ENCODE measurements at regions not wholly inside any gene's neighbourhood (a gene's known extent, or its start where the extent isn't known, plus 50 kb on each side); places are given as distances from the start of the nearest gene placed in this dataset.

GRCh38 chr6:17047889-17048288 is 54.0 kb upstream of the STMND1 start:
- H3K36me3 ChIP-seq (ENCODE audit: control insufficient read depth in 1 of 2, insufficient read depth in 2 of 2, low read depth in 1 of 2, low read length in 2 of 2) = no peaks in the 10 kb centered on the region
- 93% methylated on average over 5 of the region's 5 CpGs for WGBS
- no peak overlapping the region for H4K91ac ChIP-seq (ENCODE audit: low read length)
- H3K79me1 ChIP-seq (replicated peaks; ENCODE audit: low read length, poor library complexity, severe bottlenecking) = no peaks in the 10 kb centered on the region
- no peaks in the 10 kb centered on the region for H3K9me3 ChIP-seq (ENCODE audit: control insufficient read depth, low read length)
- H3K27me3 ChIP-seq (ENCODE audit: control insufficient read depth in 1 of 2, insufficient read depth in 1 of 2, low read length in 2 of 2) = peaks cover 0 to 8% of the 10 kb centered on the region in 2 experiments
- no peak overlapping the region for H2AFZ ChIP-seq (ENCODE audit: low read depth, low read length)
- no peak overlapping the region for H2BK12ac ChIP-seq (ENCODE audit: low read length in 2 of 2)
- no peaks in the 10 kb centered on the region for H3K4me1 ChIP-seq (ENCODE audit: control insufficient read depth, insufficient read depth, low read depth, low read length)
- H3K23ac ChIP-seq (ENCODE audit: low read length in 2 of 2) = no peak overlapping the region
- H2BK5ac ChIP-seq (ENCODE audit: low read depth, low read length, poor library complexity, severe bottlenecking) = no peak overlapping the region
- H3K4me2 ChIP-seq (ENCODE audit: low read length, poor library complexity, severe bottlenecking) = no peak overlapping the region
- H3K4ac ChIP-seq (ENCODE audit: low read depth in 1 of 2, low read length in 2 of 2) = no peak overlapping the region
- H3K14ac ChIP-seq (ENCODE audit: low read length in 2 of 2) = no peak overlapping the region
- H3K9ac ChIP-seq (ENCODE audit: low read length) = no peak overlapping the region
- H2AK5ac ChIP-seq (ENCODE audit: low read length, severe bottlenecking) = no peak overlapping the region
- H4K8ac ChIP-seq (ENCODE audit: low read length) = no peak overlapping the region
- no peak for DNase-seq
- no peak overlapping the region for H2BK120ac ChIP-seq (ENCODE audit: low read depth, low read length)
- no peak overlapping the region for H2BK15ac ChIP-seq (ENCODE audit: low read depth, poor library complexity, severe bottlenecking)
- H3K4me3 ChIP-seq (ENCODE audit: insufficient read depth in 1 of 2, low read depth in 1 of 2, low read length in 2 of 2) = no peak overlapping the region
- H3K18ac ChIP-seq (ENCODE audit: low read depth in 1 of 2, low read length in 2 of 2) = no peak overlapping the region
- no peak overlapping the region for H3K27ac ChIP-seq (ENCODE audit: low read length, poor library complexity, severe bottlenecking)

- Histone ChIP-seq H3K79me1 (replicated peaks; ENCODE audit: low read length, poor library complexity, severe bottlenecking) (no peaks in the 10 kb centered on the region), H2BK12ac (ENCODE audit: low read length in 2 of 2) (no peak overlapping the region), H3K27ac (ENCODE audit: low read length, poor library complexity, severe bottlenecking) (no peak overlapping the region), H3K4ac (ENCODE audit: low read depth in 1 of 2, low read length in 2 of 2) (no peak overlapping the region), H2BK15ac (ENCODE audit: low read depth, poor library complexity, severe bottlenecking) (peak overlapping the region; percentile 52), H3K9ac (ENCODE audit: low read length) (peak overlapping the region; percentile 37), H4K8ac (ENCODE audit: low read length) (peak overlapping the region; percentile 6), H2BK5ac (ENCODE audit: low read depth, low read length, poor library complexity, severe bottlenecking) (no peak overlapping the region), H3K18ac (ENCODE audit: low read depth in 1 of 2, low read length in 2 of 2) (peak overlapping the region in 1 of 2 experiments; percentile 33), H4K91ac (ENCODE audit: low read length) (no peak overlapping the region), H2AFZ (ENCODE audit: low read depth, low read length) (no peak overlapping the region), H3K4me3 (ENCODE audit: insufficient read depth in 1 of 2, low read depth in 1 of 2, low read length in 2 of 2) (peak overlapping the region in 1 of 2 experiments; percentile 52), H3K4me1 (ENCODE audit: control insufficient read depth, insufficient read depth, low read depth, low read length) (no peaks in the 10 kb centered on the region), H3K4me2 (ENCODE audit: low read length, poor library complexity, severe bottlenecking) (no peak overlapping the region), H3K23ac (ENCODE audit: low read length in 2 of 2) (no peak overlapping the region), H3K27me3 (ENCODE audit: control insufficient read depth in 1 of 2, insufficient read depth in 1 of 2, low read length in 2 of 2) (peaks cover 0 to 8% of the 10 kb centered on the region in 2 experiments), H3K14ac (ENCODE audit: low read length in 2 of 2) (no peak overlapping the region), H3K9me3 (ENCODE audit: control insufficient read depth, low read length) (no peaks in the 10 kb centered on the region), H2AK5ac (ENCODE audit: low read length, severe bottlenecking) (no peak overlapping the region), H3K36me3 (ENCODE audit: control insufficient read depth in 1 of 2, insufficient read depth in 2 of 2, low read depth in 1 of 2, low read length in 2 of 2) (no peaks in the 10 kb centered on the region), H2BK120ac (ENCODE audit: low read depth, low read length) (no peak overlapping the region)
- DNase-seq = peak; percentile 14
- WGBS = 70% methylated on average over 4 of the region's 4 CpGs
These were observed 56.1 kb upstream of the STMND1 start for GRCh38 chr6:17045581-17046322.

GRCh38 chr6:17043148-17043522 is 58.7 kb upstream of the STMND1 start:
- H3K27ac ChIP-seq (ENCODE audit: low read length, poor library complexity, severe bottlenecking) = no peak overlapping the region
- no peak overlapping the region for H2BK12ac ChIP-seq (ENCODE audit: low read length in 2 of 2)
- H2BK120ac ChIP-seq (ENCODE audit: low read depth, low read length) = no peak overlapping the region
- H2BK5ac ChIP-seq (ENCODE audit: low read depth, low read length, poor library complexity, severe bottlenecking) = no peak overlapping the region
- peaks cover 0 to 5% of the 10 kb centered on the region in 2 experiments for H3K27me3 ChIP-seq (ENCODE audit: control insufficient read depth in 1 of 2, insufficient read depth in 1 of 2, low read length in 2 of 2)
- H4K91ac ChIP-seq (ENCODE audit: low read length) = no peak overlapping the region
- H2AFZ ChIP-seq (ENCODE audit: low read depth, low read length) = no peak overlapping the region
- H3K79me1 ChIP-seq (replicated peaks; ENCODE audit: low read length, poor library complexity, severe bottlenecking) = no peaks in the 10 kb centered on the region
- no CpG with 5 or more reads among the region's 1 CpG for WGBS
- H3K4ac ChIP-seq (ENCODE audit: low read depth in 1 of 2, low read length in 2 of 2) = no peak overlapping the region
- H4K8ac ChIP-seq (ENCODE audit: low read length) = no peak overlapping the region
- H3K4me1 ChIP-seq (ENCODE audit: control insufficient read depth, insufficient read depth, low read depth, low read length) = no peaks in the 10 kb centered on the region
- no peak overlapping the region for H2AK5ac ChIP-seq (ENCODE audit: low read length, severe bottlenecking)
- no peak for DNase-seq
- no peak overlapping the region for H2BK15ac ChIP-seq (ENCODE audit: low read depth, poor library complexity, severe bottlenecking)
- peak overlapping the region; percentile 72 for H3K9ac ChIP-seq (ENCODE audit: low read length)
- H3K4me2 ChIP-seq (ENCODE audit: low read length, poor library complexity, severe bottlenecking) = peak overlapping the region; percentile 38
- H3K36me3 ChIP-seq (ENCODE audit: control insufficient read depth in 1 of 2, insufficient read depth in 2 of 2, low read depth in 1 of 2, low read length in 2 of 2) = no peaks in the 10 kb centered on the region
- H3K18ac ChIP-seq (ENCODE audit: low read depth in 1 of 2, low read length in 2 of 2) = no peak overlapping the region
- H3K23ac ChIP-seq (ENCODE audit: low read length in 2 of 2) = no peak overlapping the region
- H3K4me3 ChIP-seq (ENCODE audit: insufficient read depth in 1 of 2, low read depth in 1 of 2, low read length in 2 of 2) = peak overlapping the region in 1 of 2 experiments; percentile 14
- no peak overlapping the region for H3K14ac ChIP-seq (ENCODE audit: low read length in 2 of 2)
- no peaks in the 10 kb centered on the region for H3K9me3 ChIP-seq (ENCODE audit: control insufficient read depth, low read length)

DNA sequence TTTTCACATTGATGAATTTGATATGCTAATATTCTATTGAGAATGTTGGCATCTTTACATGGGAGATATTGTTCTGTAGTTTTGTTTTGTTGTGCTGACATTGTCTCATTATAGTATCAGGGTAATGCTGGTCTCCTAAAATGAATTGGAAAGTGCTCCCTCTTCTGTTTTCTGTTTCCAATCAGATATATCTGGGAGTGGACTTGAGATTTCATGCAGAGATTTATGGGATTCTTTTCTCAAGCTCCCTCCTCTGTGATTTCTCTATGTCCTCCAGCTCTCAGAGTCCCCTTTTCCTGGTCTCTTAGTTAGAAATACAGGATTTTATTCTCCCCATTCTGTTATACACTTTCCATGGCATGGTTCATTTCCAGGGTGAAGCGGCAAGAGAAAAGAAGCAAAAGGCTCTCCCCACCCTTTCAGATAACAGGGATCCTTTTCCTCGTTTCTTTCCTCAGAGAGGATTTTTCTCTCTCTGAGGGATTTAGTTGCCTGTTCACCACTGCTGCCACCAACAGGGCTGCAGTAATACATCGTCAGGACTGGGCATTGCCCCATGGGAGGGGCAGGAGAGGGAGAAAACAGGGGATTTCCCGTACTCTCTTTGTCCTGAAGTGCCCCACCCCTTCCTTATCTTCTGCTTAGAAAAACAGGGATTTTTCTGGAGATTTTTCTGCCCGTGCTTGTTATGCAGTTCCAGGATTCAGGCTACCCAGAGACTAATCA is 59.3 kb upstream of the STMND1 start:
- H3K23ac ChIP-seq (ENCODE audit: low read length in 2 of 2) = no peak overlapping the region
- H3K27ac ChIP-seq (ENCODE audit: low read length, poor library complexity, severe bottlenecking) = peak overlapping the region; percentile 48
- H2BK15ac ChIP-seq (ENCODE audit: low read depth, poor library complexity, severe bottlenecking) = no peak overlapping the region
- peak; percentile 73 for DNase-seq
- H2AK5ac ChIP-seq (ENCODE audit: low read length, severe bottlenecking) = no peak overlapping the region
- no peak overlapping the region for H2BK5ac ChIP-seq (ENCODE audit: low read depth, low read length, poor library complexity, severe bottlenecking)
- H3K79me1 ChIP-seq (replicated peaks; ENCODE audit: low read length, poor library complexity, severe bottlenecking) = no peaks in the 10 kb centered on the region
- H3K27me3 ChIP-seq (ENCODE audit: control insufficient read depth in 1 of 2, insufficient read depth in 1 of 2, low read length in 2 of 2) = peaks cover 0 to 4% of the 10 kb centered on the region in 2 experiments
- H3K4me2 ChIP-seq (ENCODE audit: low read length, poor library complexity, severe bottlenecking) = peak overlapping the region; percentile 38
- no peaks in the 10 kb centered on the region for H3K4me1 ChIP-seq (ENCODE audit: control insufficient read depth, insufficient read depth, low read depth, low read length)
- no peak overlapping the region for H4K91ac ChIP-seq (ENCODE audit: low read length)
- no peak overlapping the region for H4K8ac ChIP-seq (ENCODE audit: low read length)
- H2AFZ ChIP-seq (ENCODE audit: low read depth, low read length) = no peak overlapping the region
- H3K9me3 ChIP-seq (ENCODE audit: control insufficient read depth, low read length) = no peaks in the 10 kb centered on the region
- peak overlapping the region; percentile 72 for H3K9ac ChIP-seq (ENCODE audit: low read length)
- no peak overlapping the region for H2BK120ac ChIP-seq (ENCODE audit: low read depth, low read length)
- peak overlapping the region in 1 of 2 experiments; percentile 14 for H3K4me3 ChIP-seq (ENCODE audit: insufficient read depth in 1 of 2, low read depth in 1 of 2, low read length in 2 of 2)
- H2BK12ac ChIP-seq (ENCODE audit: low read length in 2 of 2) = no peak overlapping the region
- H3K14ac ChIP-seq (ENCODE audit: low read length in 2 of 2) = no peak overlapping the region
- H3K4ac ChIP-seq (ENCODE audit: low read depth in 1 of 2, low read length in 2 of 2) = no peak overlapping the region
- no peak overlapping the region for H3K18ac ChIP-seq (ENCODE audit: low read depth in 1 of 2, low read length in 2 of 2)
- no peaks in the 10 kb centered on the region for H3K36me3 ChIP-seq (ENCODE audit: control insufficient read depth in 1 of 2, insufficient read depth in 2 of 2, low read depth in 1 of 2, low read length in 2 of 2)
- WGBS = 4% methylated on average over 3 of the region's 5 CpGs

Data from mesenchymal stem cell (in vitro differentiated cells and primary cell).